Stimulated activated CD4-positive, alpha-beta T cell treated with anti-CD3 and anti-CD28 coated beads, Interleukin-2, amount 100 ng/mL, for 24 hours (primary cell): ENCODE measurements at regions not wholly inside any gene's neighbourhood (a gene's known extent, or its start where the extent isn't known, plus 50 kb on each side); places are given as distances from the start of the nearest gene placed in this dataset.

Experiments used
- DNase-seq, 2 donors: peaks; one replicate each; pipeline ENCODE4 v3.0.0-alpha.2; 2020

DNA sequence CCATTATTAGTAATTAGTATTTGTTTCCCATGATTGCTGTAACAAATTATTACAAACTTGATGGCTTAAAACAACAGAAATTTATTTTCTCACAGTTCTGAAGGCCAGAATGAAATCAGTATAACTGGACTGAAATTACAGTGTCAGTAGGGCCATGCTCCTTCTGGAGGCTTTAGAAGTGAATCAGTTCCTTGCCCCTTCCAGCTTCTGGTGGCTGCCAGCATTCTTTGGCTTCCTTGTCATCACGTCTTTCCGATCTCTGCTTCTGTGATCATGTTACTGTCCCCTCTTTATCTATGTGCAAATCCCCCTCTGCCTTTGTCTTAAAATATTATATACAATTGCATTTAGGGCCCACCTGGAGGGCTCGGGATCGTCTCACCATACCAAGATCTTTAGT is 92.0 kb downstream of the FOXB1 start:
- no peak for DNase-seq

DNA sequence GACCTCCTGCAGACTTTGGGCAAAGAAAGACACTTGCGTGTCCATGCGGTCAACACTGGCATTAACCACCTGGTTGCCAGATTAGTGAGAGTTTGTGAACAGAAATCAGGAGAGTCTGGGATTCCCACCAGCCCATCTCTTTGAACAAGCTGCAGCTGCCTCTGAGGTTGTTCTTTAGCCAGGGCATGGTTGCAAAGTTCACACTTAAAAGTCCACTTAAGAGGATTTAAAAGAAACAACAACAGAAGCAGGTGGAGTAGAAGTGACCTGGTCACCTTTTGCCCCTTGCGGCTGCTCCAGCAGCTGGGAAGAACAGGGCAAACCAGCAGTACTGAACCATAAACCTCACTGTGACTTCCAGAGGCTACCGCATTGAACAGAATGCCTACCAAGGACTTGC is 97.3 kb downstream of the FOXB1 start:
- no peak for DNase-seq

DNA sequence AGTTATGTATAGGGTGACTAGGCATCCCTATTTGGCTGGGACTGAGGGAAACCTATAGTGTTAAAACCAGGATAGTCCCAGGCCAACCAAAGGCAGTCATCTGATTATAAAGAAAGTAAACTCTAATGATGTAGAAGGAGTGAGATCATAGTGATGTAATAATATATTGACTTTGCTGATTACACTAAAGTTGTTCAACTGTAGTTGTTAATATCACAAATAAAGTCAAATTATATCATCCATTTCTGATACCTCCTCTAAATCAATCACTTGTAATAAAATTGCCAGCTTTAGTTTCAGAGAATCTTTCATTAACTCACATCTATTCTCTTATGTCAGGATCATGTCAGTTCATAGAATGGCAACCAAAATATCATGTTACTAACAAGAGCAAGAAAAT is 98.6 kb downstream of the FOXB1 start:
- DNase-seq = no peak

DNA sequence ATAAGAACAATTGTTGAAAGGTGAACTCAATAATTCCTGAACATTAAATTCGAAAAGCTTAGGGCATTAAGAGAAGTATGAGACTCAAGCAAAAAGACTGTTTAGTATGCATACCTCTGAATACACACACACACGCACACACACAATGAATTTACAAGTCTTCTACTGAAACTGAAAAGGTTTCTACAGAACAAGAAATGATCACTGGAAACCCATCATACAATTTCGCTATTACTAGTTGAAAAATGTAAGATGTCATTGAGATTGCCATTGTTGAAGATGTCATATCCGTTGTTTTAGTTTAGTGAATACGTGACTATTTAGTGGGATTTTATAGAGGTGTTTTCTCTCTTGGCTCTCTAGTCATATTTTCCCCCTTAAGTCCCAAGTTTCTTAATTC is 106.8 kb downstream of the FOXB1 start:
- DNase-seq = no peak

DNA sequence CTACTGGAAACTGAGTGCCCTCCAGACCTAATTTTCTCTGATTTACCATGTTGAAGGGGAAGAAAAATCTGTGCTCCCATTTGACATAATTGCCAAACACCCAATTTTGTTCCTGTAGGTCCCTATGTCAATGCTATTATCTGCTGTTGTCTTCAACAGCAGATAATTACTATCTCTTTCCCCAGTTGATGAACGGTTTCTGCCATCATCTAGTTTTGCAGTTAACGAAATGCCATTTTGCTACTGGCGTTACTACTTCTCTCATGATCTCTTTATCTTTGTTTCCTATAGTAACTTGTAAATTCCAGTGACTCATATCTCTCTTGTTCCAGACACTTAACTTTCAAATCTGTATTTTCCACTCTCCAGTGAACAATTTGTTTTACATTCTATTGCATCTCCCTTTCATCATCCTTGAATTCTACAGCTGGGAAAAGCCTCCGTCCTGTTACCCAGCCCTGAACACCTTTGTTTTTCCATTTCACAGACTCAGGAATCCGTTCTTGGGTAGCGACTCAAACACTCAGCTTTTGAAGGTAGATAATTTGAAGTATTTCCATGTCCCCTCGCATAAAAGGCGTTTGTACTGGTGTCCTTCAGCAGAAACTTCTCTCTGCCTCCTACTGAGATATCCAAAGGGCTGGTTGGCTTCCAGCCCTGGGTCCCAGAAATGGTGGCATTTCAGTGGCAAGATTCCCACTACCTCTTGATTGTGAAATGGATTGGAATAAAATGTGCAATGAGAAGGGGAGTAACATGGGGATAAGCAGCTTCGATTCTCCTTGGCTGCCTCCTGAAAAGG is 111.7 kb downstream of the FOXB1 start:
- no peak for DNase-seq

DNA sequence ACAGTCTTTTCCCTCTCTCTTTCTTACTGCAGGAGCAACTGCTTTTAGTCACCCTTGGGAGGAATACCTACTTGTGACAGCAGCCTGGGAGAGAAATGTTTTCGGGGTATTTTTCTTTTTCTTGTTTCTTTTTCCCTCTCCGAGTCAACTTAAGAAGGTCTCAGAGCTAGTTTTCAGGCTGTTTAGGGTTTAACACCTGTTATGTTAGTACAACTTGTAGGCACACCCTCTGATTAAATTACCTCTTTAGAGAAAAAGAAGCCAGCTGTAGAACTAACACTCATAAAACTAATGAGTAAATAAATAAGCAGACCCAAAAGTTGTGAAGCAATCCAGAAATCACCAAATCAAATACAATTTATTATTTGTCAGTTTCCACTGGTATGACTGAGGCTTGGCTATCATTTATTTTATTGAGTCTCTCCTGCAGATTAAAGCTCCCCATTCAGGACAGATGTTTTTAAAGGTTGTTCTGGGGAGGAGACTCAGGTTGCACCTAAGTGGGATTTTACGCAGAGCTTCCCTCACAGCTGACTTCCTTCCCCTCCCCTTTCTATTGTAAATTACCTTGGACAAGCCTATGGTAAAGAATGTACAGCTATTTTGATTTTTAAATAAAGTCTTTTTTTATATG is 112.5 kb downstream of the FOXB1 start:
- DNase-seq = no peak

DNA sequence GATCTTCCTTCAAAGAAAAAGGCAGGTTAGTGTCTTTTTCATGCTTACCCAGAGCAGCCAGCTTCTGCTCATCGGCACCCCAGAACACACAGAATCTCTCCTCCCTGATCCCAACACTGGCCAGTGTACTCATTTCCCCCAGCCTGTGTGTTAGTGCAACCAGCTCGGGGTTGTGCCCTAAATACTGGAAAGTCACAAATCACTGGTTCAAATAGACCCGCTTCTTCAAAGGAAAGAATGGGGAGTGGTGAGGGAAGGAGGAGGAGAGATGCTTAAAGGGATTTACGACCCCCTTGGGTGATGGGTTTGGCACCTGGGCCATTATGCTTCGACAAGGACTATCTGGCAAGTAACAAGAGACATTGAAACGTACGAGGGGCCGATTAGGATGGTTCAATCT is 114.0 kb downstream of the FOXB1 start:
- no peak for DNase-seq

DNA sequence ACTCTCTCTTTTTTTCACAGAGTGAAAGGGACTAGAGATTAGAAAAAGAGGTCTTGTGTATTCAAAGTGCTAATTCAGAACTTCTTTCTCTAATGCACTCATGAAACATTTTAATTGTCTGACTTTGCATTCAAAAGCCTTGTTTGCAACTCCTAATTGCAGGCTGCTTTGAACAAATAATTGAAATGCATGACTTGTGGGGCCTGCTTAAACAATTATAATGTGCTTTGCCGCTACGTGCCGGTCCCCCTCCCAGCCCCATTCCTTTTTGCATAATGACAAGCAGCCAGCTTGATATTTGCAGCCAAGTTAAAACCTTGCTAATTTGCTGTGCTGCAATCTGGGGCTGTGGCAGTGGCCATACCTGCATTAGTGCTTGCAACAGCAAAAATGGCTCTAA is 114.5 kb downstream of the FOXB1 start:
- no peak for DNase-seq

DNA sequence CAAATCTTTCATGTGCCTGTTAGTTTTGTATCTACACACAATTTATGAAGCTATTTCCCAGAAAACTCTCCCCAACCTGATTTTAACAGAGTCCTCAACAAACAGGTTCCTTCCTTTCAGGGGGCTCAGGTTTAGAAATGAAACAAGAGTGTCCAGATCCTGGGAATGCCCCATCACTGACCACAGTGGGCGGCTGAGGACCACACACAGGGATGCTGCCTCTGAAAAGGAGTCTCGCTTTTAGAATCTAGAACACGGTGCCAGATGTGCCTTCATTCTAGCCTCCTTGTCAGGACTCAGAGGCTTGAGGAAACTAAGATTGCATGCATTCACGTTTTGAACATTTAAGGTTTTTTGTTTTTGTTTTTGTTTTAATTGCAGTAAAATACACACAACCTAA is 115.0 kb downstream of the FOXB1 start:
- DNase-seq = no peak

DNA sequence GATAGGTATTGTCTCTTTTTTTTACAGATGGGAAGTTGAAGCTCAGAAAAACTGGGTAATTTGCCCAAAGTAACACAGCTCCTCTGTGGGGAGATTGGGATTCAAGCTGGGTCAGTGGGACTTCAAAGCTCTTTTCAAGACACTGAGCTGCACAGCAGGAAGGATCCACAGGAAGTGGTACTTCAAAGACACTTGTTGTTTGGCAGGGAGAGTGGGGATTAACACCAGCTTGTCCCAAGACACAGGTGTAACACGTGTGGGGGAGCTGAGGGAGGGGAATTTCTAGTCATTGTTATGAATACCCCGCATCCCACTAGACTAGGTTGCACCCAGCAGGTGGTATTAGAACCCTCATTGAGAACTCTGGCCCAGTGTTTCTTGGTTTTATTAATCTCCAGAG is 116.0 kb downstream of the FOXB1 start:
- no peak for DNase-seq

DNA sequence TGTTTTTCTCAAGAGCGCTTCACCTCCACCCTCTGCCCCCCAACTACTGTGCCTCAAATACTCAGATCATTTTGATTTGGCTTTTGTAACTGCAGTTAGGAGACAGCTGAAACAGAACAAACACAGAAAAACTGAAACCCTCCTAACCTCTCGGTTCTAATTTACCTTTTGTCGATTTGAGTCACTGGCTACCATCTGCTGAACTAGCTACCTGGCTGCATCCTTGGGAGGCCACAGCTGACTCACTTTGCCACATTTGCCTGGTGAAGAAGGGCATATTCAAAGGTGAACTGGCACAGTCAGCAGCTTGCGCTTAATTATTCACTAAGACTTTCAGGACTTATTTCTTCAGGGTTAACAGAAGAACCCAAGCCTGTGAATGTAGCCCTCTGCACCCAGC is 117.7 kb downstream of the FOXB1 start:
- peak; percentile 34 to 41 for DNase-seq

DNA sequence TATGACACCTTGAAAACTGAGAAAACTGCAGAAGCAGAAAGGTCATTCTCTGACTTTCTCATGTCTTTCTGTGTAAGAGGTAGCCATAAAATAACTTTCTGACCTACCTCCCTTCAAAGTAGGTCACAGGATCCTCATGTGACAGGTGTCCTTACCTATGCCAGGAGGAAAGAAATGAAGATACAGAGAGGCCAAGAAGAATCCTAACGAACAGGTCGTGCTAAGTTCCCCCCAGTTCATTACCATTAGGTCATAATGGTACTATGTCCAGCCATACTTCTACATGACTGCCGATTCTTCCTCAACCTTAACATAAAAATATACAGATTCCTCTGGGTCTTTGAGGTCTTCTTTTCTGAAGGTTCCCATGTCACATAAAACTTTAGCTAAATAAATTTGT is 118.6 kb downstream of the FOXB1 start:
- no peak for DNase-seq

DNA sequence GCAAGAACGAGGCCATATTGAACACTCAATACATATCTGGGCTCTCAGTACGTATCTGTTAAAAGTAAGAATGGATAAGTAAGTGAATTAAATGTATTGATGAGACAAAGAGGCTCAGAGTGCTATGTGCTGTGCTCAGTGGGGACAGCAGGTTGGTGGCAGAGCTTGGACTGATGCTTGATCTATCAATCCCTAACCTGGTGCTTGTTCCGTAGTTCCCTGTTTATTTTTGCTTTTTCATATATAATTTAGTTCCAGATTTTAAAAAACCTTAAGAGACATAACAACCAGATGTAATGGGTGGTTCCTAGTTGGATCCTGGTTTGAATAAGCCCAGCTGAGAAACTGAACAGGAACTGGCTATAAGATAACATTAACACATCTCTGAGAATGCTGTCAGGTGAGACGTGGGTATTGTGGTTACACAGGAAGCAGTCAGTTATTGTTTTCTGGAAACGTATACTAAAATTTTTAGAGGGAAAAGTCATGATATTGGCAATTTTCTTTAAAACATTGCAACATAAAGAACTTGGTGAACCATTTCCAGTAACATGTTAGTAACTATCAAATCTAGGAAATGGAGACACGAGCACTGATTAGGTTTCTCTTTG is 120.5 kb downstream of the FOXB1 start:
- DNase-seq = no peak

DNA sequence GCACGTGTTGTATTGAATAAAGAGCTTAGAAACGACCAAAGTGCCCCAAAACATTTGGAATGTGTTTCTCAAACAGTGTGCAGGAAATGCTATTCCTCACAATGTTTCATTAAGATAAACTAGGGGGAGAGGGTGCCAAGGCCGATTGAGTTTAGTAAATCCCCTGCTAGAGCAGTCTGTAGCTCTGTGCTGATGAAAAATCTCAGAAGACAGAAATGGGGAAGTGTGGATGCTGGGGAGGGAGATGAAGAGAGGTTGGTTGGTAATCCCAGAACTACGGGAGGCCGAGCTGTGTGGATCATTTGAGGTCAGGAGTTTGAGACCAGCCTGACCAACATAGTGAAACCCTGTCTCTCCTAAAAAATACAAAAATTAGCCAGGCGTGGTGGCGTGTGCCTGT is 121.2 kb downstream of the FOXB1 start:
- DNase-seq = no peak

DNA sequence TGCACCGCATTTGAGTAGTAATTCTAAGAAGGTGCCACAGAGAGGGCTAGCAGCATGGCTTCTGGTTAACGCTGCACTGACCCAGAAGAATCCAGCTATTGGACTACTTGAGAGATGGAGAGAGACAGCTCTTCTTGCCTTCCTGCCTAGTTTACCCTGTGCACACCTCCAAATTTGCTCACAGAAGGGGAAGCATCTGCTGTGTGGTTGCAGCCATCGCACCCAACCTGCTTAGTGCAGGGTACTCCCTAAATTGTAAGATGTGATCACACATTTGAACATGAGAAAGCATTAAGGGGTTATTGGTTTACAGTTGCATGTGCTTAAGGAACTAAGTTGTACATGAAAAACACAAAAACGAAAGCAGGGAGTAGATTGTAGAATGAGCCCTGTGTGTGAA is 122.1 kb downstream of the FOXB1 start:
- no peak for DNase-seq

DNA sequence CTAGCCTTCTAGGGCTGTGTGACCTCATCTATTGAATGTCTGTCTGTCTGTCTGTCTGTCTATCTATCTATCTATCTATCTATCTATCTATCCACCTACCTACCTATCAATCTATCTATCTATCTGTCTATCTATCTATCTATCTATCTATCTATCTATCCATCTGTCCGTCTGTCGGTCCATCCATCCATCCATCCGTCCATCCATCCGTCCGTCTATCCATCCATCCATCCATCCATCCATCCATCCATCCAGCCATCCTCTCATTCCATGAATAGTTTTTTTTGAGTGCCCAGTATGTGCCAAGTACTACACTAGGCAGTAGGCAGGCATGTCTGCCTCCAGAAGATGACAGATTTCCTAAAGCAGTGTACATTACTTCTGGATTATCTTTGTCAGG is 122.5 kb downstream of the FOXB1 start:
- DNase-seq = no peak

DNA sequence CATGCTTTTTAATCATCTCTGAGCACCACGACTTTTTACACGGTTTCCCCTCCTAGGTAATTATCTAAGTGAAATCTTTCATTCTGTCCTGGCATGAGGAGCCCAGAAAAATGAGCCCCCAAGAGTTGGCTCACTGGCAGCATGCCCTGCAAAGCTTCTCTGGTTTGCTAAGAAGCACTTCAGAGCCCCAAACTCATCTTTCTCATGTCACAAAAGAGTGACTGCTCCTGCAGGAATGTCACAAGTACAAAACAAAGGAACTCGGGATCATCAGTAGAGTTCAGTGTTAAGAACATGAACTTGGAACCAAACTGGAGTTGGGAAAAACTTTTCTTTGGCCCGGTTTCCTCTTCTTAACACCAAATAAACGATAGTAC is 123.9 kb downstream of the FOXB1 start:
- DNase-seq = no peak

DNA sequence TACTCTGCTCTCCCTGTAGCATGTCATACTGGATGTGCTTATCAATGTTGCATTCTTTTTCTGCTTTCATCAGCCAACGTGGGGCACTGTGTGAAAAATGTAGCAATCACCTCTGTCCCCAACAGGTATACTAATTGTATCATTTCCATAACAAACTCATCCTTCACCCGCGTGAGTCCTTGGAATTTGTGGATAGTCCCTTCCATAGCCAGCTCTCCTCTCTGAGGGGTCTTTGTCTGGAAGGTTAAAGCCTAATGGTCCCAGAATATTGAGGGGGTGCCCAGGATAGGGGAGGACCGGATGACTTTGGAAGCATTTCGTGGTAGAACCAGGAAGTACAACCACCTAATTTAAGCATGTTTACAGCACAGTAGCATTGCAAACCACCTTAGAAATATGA is 124.6 kb downstream of the FOXB1 start:
- DNase-seq = no peak

DNA sequence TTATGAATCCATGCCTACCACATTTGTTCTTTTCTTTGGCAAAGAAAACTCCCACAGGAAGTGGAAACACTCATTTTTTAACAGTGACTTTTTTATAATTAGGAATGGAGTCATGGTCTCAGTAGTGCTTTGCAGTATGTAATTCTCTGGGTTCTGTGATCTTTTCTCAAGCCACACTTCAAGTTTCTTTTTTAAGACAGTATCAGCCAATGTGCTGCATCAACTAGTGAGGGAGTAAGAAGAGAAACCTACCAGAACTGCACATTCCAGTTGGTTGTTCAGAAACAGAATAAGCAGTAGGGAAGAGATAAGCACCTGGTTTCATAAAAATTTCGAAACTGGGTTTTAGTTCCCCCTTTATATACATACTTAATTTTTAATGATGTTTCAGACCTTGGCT is 126.3 kb downstream of the FOXB1 start:
- no peak for DNase-seq

DNA sequence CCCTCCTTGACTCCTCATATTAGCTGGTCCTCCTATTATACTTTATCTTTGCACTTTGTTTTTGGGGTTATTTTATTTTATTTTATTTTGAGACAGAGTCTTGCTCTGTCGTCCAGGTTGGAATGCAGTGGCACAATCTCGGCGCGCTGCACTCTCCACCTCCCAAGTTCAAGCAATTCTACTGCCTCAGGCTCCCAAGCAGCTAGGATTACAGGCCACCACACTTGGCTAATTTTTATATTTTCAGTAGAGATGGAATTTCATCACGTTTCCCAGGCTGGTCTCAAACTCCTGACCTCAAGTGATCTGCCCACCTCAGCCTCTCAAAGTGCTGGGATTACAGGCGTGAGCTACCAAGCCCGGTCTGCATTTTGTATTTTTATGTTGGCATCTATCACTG is 126.7 kb downstream of the FOXB1 start:
- DNase-seq = no peak

DNA sequence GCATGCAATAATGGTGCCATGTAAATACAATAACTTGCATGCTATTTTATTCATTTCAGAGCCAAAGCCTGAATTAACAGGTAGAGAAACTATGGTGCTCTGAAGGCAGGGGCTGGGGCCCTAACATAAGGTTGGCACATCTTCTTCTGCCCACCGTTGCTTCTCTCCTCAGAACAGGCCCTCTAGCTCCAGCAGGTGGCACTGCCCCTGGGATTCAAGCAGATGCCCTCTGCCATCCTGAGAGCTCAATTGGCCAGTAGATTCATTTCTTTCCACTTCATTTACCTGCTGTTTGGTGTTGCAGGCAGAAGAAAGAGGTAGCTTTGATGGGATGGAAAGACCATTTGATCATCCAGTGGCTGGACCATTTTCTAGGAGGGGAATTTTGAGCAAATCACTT is 130.5 kb downstream of the FOXB1 start:
- no peak for DNase-seq

DNA sequence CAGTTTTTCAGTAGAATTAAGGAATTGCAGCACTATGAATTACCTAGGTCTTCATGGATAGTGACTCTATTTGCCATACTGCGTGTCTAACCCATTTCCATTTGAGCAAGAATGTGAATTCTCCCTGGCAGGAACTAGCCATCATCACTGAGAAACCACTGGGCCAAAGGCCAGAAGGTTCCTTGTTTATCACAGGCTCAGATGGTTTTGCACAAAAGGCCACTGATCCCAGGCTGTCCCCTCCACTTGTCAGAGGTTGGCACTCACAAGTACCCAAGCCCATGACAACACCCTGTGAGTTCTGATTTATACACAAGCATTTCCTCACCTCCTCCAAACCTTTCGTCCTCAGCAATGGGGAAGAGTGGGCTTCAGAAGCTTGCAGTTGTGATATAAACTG is 131.8 kb downstream of the FOXB1 start:
- no peak for DNase-seq

DNA sequence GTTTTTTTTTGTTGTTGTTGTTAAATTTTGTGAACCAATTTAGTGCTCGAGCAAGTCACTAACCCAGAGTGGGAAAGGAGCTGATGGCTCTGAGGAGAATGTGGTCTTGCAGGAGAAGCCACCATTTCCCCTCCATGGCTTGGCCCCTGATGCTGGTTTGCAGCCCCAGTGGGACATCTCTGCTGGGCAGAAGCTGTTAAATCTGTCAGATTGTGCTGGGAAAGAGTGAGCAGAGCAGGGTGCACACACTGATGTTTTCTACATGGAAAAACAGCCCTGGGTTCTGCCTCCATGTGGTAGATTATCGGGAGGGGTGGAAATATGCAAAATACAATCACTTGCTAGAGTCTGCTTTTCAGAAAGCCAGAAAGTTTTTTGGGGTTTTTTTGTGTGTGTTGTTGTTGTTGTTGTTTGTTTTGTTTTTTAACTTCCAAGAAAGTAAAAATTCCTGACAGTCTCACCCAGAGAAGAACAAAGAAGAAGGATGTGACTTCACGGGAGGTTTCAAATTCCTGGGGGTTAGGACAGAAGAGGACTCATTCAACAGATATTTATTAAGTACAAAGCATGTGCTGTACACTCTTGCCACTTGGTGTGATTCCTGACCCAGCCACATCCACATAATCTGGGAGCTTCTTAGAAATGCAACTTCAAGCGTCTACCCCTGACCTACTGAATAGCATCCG is 133.7 kb downstream of the FOXB1 start:
- DNase-seq = no peak

DNA sequence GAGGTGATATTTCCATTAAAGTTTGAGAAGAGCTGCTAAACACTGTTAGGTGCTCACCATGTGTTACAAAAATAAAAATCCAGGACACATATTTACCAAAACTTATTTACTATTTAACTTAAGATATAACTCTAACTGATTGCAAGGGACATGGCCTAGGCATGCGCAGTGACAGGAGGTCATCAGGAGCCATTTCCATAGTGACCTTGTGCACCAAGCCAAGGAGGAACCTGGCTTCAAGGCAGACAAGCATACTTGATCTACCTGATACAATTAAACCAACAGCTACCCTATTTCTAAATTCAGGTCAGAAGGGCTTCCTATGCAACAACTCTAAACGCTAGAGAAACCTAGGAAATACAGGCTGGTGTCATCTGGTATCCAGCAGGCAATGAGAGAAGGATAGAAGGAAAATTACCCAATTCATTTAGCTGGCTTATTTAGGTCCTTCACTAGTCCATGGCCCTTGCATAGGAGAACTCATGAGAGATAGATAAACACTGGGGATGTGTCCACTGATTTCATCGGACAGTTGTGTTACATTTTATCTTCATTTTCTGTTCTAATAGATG is 134.4 kb downstream of the FOXB1 start:
- no peak for DNase-seq
